H9 (cell line): ENCODE measurements at regions not wholly inside any gene's neighbourhood (a gene's known extent, or its start where the extent isn't known, plus 50 kb on each side); places are given as distances from the start of the nearest gene placed in this dataset.

Source experiments
- DNase-seq: peaks from one replicate; pipeline ENCODE4 v3.0.0-alpha.2; 2017
- H2AFZ ChIP-seq: one replicate; pipeline ENCODE4 v1.6.1; 2013; ENCODE audit warnings: mild to moderate bottlenecking, low read length, control low read depth, moderate library complexity
- H2AK5ac ChIP-seq: 2 replicates; pipeline ENCODE4 v1.6.1; 2013; ENCODE audit warnings: low read length, control low read depth, mixed read lengths; ENCODE audit not compliant: insufficient read length
- H2BK120ac ChIP-seq: one replicate; pipeline ENCODE4 v1.6.1; 2013; ENCODE audit warnings: low read depth, mild to moderate bottlenecking, low read length, control low read depth, inconsistent platforms; ENCODE audit not compliant: poor library complexity, severe bottlenecking
- H2BK12ac ChIP-seq: 2 replicates; pipeline ENCODE4 v1.6.1; 2013; ENCODE audit warnings: low read length, control low read depth, mixed read lengths, low read depth; ENCODE audit not compliant: insufficient read length
- H2BK15ac ChIP-seq: 2 replicates; pipeline ENCODE4 v1.6.1; 2013; ENCODE audit warnings: low read depth, low read length, control low read depth
- H2BK20ac ChIP-seq: one replicate; pipeline ENCODE4 v1.6.1; 2013; ENCODE audit warnings: low read depth, mild to moderate bottlenecking, low read length, control low read depth, inconsistent platforms; ENCODE audit not compliant: poor library complexity, severe bottlenecking
- H2BK5ac ChIP-seq: 2 replicates; pipeline ENCODE4 v1.6.1; 2013; ENCODE audit warnings: low read length, control low read depth, mixed read lengths; ENCODE audit not compliant: insufficient read length
- H3K14ac ChIP-seq: 2 replicates; pipeline ENCODE4 v1.6.1; 2013; ENCODE audit warnings: low read length, control low read depth; ENCODE audit not compliant: insufficient read depth
- H3K18ac ChIP-seq: 2 replicates; pipeline ENCODE4 v1.6.1; 2013; ENCODE audit warnings: low read depth, mild to moderate bottlenecking, mixed read lengths, low read length, control low read depth; ENCODE audit not compliant: insufficient read length
- H3K23ac ChIP-seq: 2 replicates; pipeline ENCODE4 v1.6.1; 2013; ENCODE audit warnings: low read length, control low read depth, mixed read lengths, low read depth; ENCODE audit not compliant: insufficient read length
- H3K23me2 ChIP-seq: 2 replicates; pipeline ENCODE4 v1.6.1; 2013; ENCODE audit warnings: low read depth, mild to moderate bottlenecking, mixed read lengths, low read length, control low read depth; ENCODE audit not compliant: insufficient read length, poor library complexity, severe bottlenecking
- H3K27ac ChIP-seq: 2 replicates; pipeline ENCODE4 v1.5.1; 2013; ENCODE audit warnings: low read length, control low read depth, mixed read lengths, low read depth; ENCODE audit not compliant: insufficient read length
- H3K27me3 ChIP-seq: 2 replicates; pipeline ENCODE4 v1.6.1; 2013; ENCODE audit warnings: low read length, control low read depth, inconsistent platforms; ENCODE audit not compliant: insufficient read depth
- H3K4ac ChIP-seq: 2 replicates; pipeline ENCODE4 v1.6.1; 2013; ENCODE audit warnings: low read depth, mild to moderate bottlenecking, control low read depth, inconsistent platforms, low read length, moderate library complexity
- H3K4me1 ChIP-seq: 2 replicates; pipeline ENCODE4 v1.6.1; 2013; ENCODE audit warnings: low read length, control low read depth, inconsistent platforms; ENCODE audit not compliant: insufficient read depth
- H3K4me2 ChIP-seq: 2 replicates; pipeline ENCODE4 v1.6.1; 2013; ENCODE audit warnings: low read length, control low read depth, mixed read lengths; ENCODE audit not compliant: insufficient read length, insufficient read depth
- H3K56ac ChIP-seq: 2 replicates; pipeline ENCODE4 v1.6.1; 2013; ENCODE audit warnings: low read depth, mild to moderate bottlenecking, mixed read lengths, low read length, control low read depth; ENCODE audit not compliant: insufficient read length
- H3K79me1 ChIP-seq: 2 replicates; pipeline ENCODE4 v1.6.1; 2013; ENCODE audit warnings: low read depth, mild to moderate bottlenecking, moderate library complexity, low read length, control low read depth, inconsistent platforms; ENCODE audit not compliant: insufficient read depth, poor library complexity, severe bottlenecking
- H3K79me2 ChIP-seq: 2 replicates; pipeline ENCODE4 v1.6.1; 2013; ENCODE audit warnings: low read length, control low read depth, inconsistent platforms; ENCODE audit not compliant: insufficient read depth
- H3K9ac ChIP-seq: 2 replicates; pipeline ENCODE4 v1.6.1; 2013; ENCODE audit warnings: low read length, control low read depth, mixed read lengths; ENCODE audit not compliant: insufficient read length; ENCODE audit errors: extremely low read depth
- H3K9me3 ChIP-seq: one replicate; pipeline ENCODE4 v1.6.1; 2013; ENCODE audit warnings: low read depth, low read length, inconsistent platforms; ENCODE audit not compliant: control insufficient read depth
- H3T11ph ChIP-seq: one replicate; pipeline ENCODE4 v1.6.1; 2013; ENCODE audit warnings: mild to moderate bottlenecking, low read length, control low read depth, inconsistent platforms
- H4K20me1 ChIP-seq: one replicate; pipeline ENCODE4 v1.6.1; 2013; ENCODE audit not compliant: control insufficient read depth, insufficient read length, insufficient read depth
- H4K5ac ChIP-seq: 2 replicates; pipeline ENCODE4 v1.6.1; 2013; ENCODE audit warnings: low read depth, mild to moderate bottlenecking, mixed read lengths, low read length, control low read depth; ENCODE audit not compliant: insufficient read length
- H4K8ac ChIP-seq: replicated peaks from 2 replicates; pipeline ENCODE4 v1.6.1; 2013; ENCODE audit warnings: low read length, control low read depth, mixed read lengths, low read depth; ENCODE audit not compliant: insufficient read length
- H4K91ac ChIP-seq: 2 replicates; pipeline ENCODE4 v1.6.1; 2013; ENCODE audit warnings: low read depth, mild to moderate bottlenecking, moderate library complexity, mixed read lengths, low read length, control low read depth; ENCODE audit not compliant: insufficient read length
- H3K27ac Mint-ChIP-seq, 3 experiments: 2 replicates in 2 of 3; 3 replicates in 1 of 3; pipeline ENCODE4 v1.8.0; 2020 to 2021; ENCODE audit warnings: mixed read lengths in 3 of 3, mild to moderate bottlenecking in 1 of 3, moderate library complexity in 1 of 3
- H3K27me3 Mint-ChIP-seq: 2 replicates; pipeline ENCODE4 v1.8.0; 2021; ENCODE audit warnings: low read depth, mild to moderate bottlenecking, moderate library complexity, mixed read lengths
- H3K36me3 Mint-ChIP-seq, 3 experiments: 2 replicates in 2 of 3; 3 replicates in 1 of 3; pipeline ENCODE4 v1.8.0; 2020 to 2021; ENCODE audit warnings: low read depth in 3 of 3, mixed read lengths in 3 of 3; ENCODE audit not compliant: insufficient read depth in 1 of 3
- H3K4me1 Mint-ChIP-seq, 2 experiments: 2 replicates each; pipeline ENCODE4 v1.8.0; 2020; ENCODE audit warnings: mixed read lengths in 2 of 2
- H3K4me3 Mint-ChIP-seq, 2 experiments: 2 replicates in 1 of 2; 3 replicates in 1 of 2; pipeline ENCODE4 v1.8.0; 2020 to 2021; ENCODE audit warnings: mild to moderate bottlenecking in 2 of 2, mixed read lengths in 2 of 2, moderate library complexity in 1 of 2
- H3K9me3 Mint-ChIP-seq, 2 experiments: 2 replicates in 1 of 2; 3 replicates in 1 of 2; pipeline ENCODE4 v1.8.0; 2020; ENCODE audit warnings: mild to moderate bottlenecking in 2 of 2, mixed read lengths in 2 of 2, moderate library complexity in 1 of 2
- WGBS: extraction: QIAGEN DNeasy Blood & Tissue Kit; methylation state at CpG from one replicate; pipeline ENCODE4 v1.1.7; 2013; ENCODE audit warnings: missing lambda C conversion rate, low lambda C conversion rate, mixed read lengths; ENCODE audit not compliant: insufficient read length; ENCODE audit errors: extremely low coverage; 5-methylcytosine and 5-hydroxymethylcytosine counted together
- TF ChIP-seq, protein P1 (sequence below): fragments of 200-600 bp; sonication (generic); conservative IDR thresholded peaks from 3 replicates; pipeline ENCODE4 v1.8.0; 2021; ENCODE audit warnings: antibody characterized with exemption, mild to moderate bottlenecking

GRCh38 chr18:44546954-44547353 is 133.7 kb upstream of the SETBP1 start:
- TF ChIP-seq, protein P1, sequence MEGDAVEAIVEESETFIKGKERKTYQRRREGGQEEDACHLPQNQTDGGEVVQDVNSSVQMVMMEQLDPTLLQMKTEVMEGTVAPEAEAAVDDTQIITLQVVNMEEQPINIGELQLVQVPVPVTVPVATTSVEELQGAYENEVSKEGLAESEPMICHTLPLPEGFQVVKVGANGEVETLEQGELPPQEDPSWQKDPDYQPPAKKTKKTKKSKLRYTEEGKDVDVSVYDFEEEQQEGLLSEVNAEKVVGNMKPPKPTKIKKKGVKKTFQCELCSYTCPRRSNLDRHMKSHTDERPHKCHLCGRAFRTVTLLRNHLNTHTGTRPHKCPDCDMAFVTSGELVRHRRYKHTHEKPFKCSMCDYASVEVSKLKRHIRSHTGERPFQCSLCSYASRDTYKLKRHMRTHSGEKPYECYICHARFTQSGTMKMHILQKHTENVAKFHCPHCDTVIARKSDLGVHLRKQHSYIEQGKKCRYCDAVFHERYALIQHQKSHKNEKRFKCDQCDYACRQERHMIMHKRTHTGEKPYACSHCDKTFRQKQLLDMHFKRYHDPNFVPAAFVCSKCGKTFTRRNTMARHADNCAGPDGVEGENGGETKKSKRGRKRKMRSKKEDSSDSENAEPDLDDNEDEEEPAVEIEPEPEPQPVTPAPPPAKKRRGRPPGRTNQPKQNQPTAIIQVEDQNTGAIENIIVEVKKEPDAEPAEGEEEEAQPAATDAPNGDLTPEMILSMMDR, result no peak
- Mint-ChIP-seq H3K4me1 (peaks cover 0 to under 1% of the 10 kb centered on the region in 2 experiments; a peak in 1 of 4 replicates), H3K9me3 (peaks cover 0 to 3% of the 10 kb centered on the region in 2 experiments; a peak in 1 of 5 replicates), H3K36me3 (no peaks in the 10 kb centered on the region), H3K27me3 (no peaks in the 10 kb centered on the region), H3K27ac (no peak overlapping the region), H3K4me3 (no peak overlapping the region)
- Histone ChIP-seq H2BK20ac (no peak overlapping the region), H3K27ac (no peak overlapping the region), H4K20me1 (no peaks in the 10 kb centered on the region), H2BK12ac (no peak overlapping the region), H2AK5ac (no peak overlapping the region), H3K23me2 (no peaks in the 10 kb centered on the region), H3K27me3 (no peaks in the 10 kb centered on the region), H3K23ac (no peak overlapping the region), H3K4me2 (no peak overlapping the region), H2BK15ac (no peak overlapping the region), H3K14ac (no peak overlapping the region), H4K91ac (no peak overlapping the region), H4K5ac (no peak overlapping the region), H2BK120ac (no peak overlapping the region), H3K79me2 (no peaks in the 10 kb centered on the region), H3K56ac (no peak overlapping the region), H3K4ac (no peak overlapping the region), H3K18ac (no peak overlapping the region), H2AFZ (no peak overlapping the region), H3K9ac (no peak overlapping the region), H3K4me1 (no peaks in the 10 kb centered on the region), H3T11ph (no peak overlapping the region), H3K9me3 (no peaks in the 10 kb centered on the region), H2BK5ac (no peak overlapping the region), H3K79me1 (no peaks in the 10 kb centered on the region), H4K8ac (no peak overlapping the region)
- WGBS, result no CpG with 5 or more reads among the region's 3 CpGs
- no peak for DNase-seq
